ENCODE measurements at regions not wholly inside any gene's neighbourhood (a gene's known extent, or its start where the extent isn't known, plus 50 kb on each side); places are given as distances from the start of the nearest gene placed in this dataset.

DNA sequence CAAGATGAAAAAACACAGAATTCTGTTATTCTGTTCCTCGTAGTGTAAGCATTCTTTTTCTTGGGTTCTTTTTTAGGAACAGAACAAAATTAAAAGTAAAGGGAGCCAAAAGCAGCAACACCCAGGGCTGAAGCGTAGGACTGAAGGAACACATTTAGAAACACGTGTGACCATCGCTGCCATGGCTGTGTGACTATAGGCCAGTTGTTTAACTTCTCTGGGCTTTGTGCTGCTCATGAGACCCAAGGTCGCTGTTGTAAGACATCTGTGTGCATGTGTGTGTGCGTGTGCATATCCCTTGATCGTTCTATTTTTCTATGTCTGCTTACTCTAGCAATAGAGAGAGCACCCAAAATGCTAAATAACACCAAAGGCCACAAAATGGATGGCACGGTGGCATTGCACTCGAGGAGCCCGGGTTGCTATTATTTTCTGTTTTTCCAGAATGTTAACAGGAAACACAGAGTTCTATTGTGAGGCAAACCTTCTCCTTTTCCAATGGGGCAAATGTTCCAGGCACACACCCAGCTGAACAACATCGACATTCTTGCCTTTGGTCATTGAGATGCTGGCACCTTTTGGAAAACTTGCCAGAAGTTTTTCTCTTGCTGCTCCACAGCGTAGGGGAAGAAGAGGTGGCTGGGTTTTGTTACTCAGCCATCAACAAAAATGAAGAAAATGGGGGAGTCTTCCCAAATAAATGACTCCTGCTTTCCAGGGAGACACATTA lies 267.8 kb upstream of the ECI2 start:
- DNase-seq: no peak

DNA sequence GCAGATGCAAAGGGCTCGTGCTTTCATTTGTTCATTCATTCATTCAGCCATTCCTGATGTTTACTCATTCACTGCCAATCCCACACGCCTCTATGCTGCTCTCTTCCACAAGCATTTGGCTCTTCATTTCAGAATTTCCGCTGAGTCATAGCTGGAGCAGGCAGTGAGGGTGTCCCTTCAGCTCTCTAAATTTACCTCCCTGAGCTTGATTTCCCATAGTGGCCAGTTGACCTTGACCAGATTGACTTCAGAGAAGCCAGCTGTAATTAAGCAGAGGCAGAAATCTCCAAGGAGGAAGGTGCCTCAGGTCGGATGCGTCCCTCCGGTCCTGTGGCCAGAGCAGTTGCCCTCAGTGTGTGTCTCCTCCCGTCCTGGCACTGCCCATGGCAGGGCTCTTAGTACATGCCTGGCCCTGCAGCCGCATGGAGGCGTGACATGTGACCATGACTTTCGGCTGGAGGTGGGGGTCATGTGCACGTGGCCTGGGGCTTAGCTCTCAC lies 267.2 kb upstream of the ECI2 start:
- peak in 1 of 2 donors; percentile 8 for DNase-seq

DNA sequence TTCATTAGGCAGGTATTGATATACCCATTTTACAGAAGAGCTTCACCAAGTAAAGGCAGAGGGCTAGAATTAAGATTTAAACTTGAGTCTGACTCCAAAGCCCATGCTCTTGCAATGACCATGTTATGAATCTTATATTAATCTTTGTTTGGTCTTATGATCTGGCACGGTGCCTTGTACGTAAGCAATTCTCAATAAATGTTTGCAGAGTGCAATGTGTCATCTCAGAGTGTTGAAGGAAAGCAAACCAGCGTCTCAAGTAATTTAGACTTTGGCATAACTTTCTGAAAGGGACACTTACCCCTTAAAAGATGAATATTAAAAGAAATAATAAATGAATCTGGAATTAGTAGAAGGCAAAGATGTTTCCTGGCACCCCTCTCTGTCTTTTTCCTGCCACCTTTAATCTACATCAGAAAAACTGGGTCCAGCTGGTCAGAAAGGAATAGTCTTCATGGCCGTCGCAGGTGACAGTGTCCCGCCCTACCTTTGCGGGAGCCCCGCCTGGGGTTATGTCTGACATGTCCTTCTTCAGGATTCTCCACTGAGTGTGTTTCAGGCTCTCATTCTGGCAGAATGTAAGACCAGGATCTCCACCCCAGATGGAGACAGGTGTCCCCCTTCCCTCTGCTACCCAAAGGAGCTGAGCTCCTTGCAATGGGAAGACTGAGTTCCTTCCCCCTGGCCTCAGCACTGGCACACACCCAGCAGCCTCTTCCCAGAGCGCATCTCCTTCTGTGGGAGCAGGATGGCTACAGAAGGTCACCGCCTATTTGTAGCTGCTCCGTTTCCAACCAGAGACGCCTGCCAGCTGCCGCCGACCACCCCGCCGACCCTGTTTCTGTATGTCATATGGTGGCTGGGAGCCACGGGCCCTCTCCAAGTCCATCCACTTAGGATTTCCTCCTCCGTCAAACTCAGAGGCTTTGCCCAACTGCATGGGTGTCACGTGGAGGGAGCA lies 266.3 kb upstream of the ECI2 start:
- DNase-seq: no peak

DNA sequence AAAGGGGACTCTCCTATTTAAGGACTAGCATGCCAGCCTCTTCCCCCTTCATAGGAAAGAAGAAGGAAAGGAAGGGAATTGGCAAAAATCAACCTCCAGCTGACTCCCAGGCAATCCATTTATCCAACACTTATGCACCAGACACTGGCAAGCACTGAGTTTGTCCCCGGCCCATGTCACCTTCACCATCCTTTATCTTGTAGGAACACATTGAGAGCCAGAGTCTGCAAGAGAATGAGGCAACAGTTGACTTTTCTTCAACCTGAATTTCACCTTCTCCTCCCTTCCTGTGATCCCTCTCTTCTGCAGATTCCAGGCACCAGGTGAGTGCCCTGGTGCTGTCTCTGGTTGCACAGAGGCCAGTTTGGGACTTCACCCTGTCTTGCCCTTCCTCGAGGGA lies 264.3 kb upstream of the ECI2 start:
- no peak for DNase-seq

DNA sequence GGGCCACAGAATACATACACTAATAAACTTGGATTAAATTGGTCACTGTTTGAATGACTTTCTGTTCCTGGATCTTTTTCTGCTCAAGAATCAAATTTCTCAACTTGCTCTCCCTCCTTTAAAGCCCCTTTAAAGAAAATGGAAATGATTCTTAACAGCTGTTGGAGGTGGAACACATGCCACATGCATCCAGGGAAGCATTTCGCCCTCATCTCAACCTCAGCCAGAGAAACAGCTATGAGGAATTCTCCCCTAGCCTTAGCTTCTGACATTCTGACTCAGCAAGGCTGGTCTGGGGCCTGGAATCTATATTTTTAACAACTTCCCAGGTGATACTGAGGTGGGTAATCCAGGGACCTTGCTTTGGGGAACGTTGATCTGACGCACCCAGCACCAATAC lies 263.4 kb upstream of the ECI2 start:
- no peak for DNase-seq

DNA sequence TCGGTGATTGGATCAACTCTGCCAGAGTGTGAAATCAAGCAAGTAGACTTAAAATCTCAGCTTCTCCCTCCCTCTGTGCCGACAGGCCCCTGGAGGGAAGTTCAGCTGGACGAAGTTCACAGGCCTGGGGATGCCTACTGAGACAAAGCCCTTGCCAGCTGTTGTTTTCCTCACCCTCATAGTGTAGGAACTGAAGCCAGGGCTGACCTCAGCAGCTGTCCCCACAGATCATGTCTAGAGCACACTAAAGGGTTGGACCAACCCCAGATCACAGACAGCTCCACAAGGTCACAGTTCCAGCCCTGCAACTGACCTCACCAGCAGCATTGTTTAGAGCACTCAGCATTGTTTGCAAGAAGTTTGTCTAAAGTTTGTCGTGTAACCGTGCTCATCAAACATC lies 261.9 kb upstream of the ECI2 start:
- DNase-seq: no peak

DNA sequence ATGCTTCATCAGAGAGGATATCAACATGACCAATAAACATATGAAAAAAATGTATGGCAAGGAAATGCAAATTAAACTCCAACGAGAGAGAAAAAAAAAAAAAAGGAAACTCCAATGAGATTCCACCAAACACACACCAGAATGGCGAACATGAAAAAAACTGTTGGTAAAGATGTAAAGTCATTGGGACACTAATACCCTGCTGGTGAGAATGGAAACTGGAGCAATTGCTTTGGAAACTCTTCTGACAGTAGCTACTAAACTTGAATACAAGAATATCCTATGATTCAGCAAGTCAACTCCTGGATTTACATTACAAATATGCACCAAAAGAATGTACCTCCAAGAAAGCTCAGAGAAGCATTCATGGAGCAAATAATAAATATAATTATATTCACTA lies 260.7 kb upstream of the ECI2 start:
- DNase-seq: no peak

DNA sequence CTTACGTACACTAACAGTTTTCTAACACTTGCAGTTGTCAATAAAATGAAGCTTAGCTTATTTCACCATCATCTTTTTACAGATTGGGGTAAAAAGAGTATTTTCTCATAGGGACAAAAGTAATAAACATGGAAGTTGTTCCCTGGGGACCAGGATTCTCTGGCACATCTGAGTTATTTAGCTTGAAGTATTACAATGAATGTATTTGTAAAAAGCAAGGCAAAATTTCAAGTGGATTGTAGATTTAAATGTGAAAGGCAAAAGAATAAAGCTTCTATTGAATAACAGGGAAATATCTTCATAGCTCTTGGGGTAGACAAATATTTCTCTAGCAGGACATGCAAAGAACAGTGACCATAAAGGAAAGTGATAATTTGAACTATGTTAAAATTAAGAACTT lies 260.0 kb upstream of the ECI2 start:
- DNase-seq: no peak

DNA sequence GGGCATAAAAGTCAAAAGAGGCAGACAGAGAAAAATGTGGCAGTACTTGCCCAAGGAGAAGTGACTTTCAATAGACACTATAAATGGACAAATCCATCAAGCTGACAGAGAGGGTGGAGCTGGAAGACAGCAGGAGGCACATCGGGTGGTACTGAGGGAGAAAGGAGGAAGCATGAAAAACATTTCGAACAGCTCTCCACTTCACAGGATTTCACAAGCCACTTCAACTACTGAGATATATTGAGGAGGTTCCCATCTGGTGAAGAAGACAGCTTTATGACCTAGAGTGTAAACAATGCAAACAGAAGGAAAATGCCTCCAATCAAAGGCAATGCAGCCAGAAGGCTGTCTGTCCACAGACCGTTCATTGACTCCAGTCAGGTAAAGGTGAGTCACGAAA lies 259.4 kb upstream of the ECI2 start:
- DNase-seq: peak; percentile 40 to 65

DNA sequence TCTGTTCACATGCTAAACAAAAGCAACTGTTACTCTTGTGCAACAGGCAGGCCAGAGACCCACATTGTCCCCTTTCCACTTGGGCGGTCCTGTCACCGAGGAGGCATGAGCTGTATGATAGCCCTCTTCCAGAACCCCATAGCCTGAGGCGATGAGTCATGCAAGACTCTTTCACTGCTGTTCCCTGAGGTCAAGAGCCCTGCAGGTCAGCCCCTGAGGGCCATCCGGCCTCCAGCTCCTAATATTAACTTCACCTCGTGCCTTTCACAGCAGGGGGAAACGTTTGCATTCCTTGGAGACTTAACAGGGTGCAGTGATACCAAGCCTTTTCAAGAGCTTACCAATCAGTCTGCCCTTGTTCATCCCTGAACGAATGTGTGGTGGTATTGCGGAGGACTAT lies 253.3 kb upstream of the ECI2 start:
- DNase-seq: no peak

DNA sequence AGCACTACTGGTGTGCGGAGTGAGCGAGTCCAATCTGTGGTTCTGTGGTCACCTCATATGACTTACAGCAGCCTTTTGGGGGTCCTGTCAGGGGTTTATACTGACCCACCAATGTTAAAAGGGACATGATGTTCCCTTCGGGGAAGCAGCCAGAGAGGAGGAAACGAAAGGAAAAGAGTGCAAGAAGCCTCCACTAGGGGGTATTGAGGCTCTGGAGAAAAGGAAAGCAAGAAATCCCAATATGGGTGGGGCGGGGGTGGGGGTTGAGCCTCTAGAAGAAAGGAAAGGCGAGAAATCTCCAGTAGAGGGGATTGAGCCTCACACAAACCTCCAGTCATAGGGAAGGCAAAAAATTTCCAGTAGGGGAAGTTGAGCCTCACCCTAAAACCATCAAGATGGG lies 249.3 kb upstream of the ECI2 start:
- DNase-seq: no peak

DNA sequence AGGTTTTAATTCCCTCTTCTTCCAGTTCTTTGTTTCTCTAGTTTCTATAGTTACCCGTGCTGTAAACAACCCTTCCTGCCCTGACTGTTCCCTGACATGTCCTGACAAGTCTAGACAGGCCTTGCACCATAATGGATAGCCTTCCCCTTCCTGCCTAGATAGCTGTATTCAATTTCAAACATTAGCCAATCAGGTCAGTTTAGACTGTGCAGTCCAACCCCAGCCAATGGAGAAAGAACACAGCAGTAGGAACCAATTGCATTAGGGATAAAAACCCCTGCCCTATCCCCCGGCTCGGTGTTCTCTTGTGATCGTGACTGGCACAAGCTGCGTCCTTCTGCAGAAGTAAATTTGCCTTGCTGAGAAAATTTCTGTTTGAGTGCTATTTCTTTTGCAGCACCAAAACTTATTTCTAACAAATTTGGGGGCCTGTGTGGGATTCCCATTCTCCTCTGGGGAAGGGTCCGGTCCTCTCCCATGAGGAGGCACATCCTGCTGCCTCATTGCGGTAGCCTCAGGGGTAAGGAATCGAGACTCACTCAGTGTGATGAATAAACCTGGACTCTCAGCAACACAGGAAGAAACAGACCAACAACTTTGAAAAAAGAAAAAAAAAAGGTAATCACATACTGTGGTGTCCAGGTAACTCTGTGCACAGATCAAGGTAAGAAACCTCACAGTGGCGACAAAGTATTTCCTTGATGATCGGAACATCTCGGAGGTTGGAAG lies 248.7 kb upstream of the ECI2 start:
- no peak for DNase-seq

DNA sequence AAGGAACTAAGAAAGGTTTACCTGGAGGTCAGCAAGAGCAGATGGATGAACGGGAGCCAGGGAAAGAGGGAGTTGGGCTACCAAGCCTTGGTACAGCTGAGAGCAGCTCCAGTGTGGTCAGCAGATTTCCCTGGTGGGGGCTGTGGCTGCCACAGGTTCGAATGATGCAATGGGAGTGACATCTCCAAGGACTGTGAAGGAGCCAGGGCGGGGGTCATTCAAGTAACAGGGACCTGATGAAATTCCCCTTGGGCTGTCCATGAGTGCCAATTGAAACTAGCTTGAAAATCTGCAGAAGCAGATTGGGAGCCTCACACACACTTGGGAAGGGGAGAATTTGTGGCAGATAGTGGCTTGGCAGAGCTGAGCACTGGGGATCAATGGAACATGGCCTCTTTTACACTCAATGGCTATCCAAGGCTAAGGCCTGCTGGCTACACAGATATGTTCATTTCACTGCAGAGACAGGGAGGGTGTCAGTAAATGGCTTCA lies 247.0 kb upstream of the ECI2 start:
- DNase-seq: no peak

DNA sequence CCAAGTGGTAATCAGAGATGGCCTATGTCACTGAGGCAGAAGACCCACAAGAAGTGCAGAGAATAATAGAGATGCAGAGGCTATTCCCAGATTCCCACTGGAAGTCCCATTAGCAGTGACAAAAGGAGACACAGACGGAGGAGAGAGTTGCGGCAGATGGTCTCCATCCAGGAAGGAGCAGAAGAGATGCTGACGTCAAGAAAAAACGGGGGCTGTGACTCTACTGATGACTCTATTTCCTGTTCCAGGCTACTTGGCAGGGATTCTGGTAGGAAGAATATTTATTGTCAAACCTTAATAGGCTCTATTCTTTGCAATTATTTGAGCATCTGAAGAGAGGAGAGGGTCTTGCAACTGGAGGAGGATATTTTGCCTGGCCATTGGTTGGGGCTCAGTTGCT lies 246.0 kb upstream of the ECI2 start:
- DNase-seq: no peak

DNA sequence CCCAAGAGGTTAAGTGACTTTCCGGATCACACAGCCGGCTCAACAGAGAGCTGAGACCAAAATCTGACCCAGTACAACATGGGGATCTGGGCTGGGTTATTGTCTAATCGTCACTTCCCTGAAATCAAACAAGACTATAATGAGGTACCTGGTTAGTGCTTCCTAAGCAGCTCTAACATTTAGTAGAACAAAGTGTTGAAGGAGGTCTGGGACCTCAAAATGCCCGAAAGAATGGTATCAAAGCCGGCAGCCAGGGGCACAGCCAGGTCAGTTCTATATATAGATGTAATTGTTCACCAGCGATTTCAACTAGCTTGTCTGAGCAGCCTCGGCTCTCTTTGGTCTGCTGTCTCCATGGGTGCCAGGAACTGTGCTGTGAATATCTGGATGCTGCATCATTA lies 245.5 kb upstream of the ECI2 start:
- DNase-seq: no peak

DNA sequence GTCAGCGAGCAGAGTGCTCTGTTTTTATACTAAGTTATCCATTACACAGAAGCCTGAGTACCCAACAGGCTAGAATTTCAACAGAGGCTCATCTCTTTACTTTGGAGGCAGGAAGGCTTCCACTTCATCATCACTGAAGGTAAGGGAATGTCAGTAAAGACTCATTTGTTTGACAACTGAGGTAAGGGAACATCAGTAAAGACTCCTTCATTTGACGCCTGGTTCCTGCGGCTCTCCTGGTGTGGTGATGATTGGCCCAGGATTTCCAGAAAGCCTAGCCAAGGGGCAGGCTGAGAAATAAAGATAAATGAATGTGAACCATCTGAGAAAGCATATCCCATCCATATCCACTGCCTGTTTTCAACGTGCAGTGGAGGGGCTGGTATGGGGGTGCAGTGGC lies 244.6 kb upstream of the ECI2 start:
- DNase-seq: no peak

DNA sequence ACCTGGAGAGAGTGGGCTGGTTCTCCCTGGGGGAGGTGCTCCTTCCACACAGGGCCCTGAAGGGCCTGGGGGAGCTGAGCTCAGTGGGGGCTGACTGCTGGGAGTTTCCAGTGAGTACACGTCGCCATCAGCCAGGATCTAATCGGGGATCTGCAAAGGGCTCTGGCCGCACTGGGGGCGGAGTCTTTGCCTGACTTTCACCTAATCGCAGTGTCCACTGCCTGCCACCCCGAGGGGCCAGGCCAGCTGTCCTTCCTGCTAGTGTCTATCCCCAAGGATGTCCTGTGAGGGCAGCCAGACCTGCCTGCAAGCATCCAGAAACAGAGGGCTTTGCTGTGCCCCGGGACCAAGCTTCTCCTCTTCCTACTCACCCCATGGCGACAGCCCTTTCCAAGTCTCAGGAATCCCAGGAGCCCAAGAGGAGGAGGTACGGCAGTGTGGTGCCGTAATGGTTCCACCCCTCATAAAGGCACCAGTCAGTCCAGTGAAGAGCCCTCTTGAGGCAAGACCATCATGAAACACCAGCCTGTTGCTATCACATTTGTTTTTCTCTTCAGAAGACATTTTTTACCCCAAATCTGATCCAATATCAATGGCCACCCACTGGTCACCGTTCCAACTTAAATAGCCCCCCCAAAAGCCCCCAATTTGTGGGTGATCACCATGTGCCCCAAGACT lies 243.1 kb upstream of the ECI2 start:
- no peak for DNase-seq

DNA sequence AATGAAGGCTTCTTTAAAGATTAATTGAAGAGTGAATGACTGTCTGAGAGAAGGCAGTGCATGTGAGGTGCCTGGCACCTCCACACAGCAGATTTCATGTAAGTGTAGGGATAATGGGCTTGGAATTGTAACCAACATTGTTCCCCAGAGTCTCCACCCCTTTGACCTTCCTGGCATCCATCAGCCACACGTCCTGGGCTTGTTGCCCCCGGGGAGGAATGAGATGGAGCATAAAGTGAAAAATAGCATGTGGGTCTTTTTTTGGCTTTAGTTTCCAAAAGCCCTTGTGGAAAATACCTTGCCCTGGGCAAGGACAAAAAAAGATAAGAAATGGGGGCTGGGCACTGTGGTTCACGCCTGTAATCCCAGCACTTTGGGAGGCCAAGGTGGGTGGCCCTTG lies 242.2 kb upstream of the ECI2 start:
- no peak for DNase-seq

DNA sequence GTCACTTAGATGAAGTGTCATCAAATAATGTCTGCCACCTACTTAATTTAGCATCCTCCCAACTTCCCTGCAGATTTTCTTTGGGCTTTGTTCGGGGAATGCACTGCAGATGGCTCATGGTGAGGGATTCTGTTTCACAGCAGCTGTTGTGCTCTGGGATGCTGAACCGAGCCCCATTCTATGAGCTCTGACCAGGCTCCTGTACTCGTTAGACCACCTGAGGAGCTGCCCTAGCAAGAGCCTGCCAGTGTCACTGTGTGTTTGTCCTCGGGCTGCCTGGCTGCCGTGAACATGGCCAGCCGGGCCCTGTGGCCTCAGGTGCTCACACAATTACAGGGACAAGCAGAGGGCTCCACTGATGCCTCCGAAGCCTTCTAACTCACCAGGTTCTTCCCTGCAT lies 238.8 kb upstream of the ECI2 start:
- no peak for DNase-seq

DNA sequence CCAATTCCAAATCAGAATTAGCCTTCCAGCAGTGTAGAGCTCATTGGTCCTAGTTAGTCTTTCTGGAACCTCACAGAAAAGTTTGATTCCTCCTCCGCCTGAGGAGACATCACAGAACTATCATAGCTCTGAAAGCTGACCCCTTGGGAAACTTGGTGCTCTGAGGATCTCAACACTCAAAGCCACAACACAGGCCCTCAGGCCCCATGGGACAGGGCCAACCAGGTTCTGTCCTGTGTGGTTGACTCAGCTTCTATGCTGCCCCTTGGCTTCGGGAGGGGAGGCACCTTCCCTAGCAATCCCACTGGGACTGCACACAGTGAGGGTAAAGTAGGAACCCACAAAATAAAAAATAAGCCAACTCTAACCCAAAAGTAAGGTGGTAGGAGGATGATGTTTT lies 237.5 kb upstream of the ECI2 start:
- no peak for DNase-seq

DNA sequence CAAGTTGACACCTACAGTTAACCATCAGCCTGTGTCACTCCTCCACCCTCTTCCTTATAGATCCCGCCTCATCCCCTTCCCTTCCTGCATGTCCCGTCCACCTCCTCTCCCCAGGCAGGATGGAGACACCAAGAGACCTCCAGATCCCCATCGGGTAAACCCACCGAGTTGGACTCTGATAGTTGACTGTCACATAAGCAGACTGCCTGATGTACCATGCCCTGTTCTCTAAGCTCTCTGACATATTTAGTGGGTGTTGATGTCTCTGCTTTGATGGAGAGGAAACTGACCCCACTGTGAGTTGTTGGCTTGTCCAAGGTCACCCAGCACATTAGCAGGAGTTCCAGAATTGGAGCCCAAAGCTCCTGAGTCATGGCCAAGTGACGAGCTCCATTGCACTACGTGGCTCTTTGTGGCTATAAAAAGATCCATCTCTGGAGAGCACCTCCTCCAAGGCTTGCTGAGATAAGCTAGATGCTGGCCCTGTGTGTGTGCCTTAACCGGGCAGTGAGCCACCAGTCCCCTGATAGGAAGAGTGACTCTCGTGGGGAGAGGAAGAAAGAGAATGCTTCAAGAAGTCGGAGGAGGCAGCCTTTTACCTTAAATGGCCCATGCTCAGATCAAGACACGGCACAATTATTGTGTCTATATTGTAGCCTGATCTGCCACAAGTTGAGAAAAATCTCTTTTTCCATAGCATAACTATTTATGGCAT lies 236.0 kb upstream of the ECI2 start:
- peak in 1 of 2 donors; percentile 29 for DNase-seq

DNA sequence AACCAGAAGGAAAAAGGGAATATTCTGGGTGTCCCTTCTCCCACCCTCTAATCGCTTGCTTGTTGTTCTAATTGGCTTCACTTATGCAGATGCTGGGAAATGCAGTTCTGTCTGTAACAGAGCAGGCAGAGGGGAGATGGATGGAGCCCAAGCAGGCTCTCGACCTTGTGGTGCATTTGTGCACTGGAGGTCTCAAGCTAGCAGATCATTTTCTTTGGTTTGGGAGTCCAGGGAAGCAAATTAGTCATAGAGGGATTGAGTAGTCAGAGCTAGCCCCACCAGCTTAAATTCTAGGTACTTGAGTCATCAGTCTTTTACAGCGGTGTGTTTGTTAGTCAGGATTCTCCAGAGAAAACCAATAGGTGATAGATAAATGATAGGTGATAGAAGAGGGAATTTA lies 234.7 kb upstream of the ECI2 start:
- no peak for DNase-seq

Measured in inflammatory macrophage (primary cell).